ENCODE measurements at regions not wholly inside any gene's neighbourhood (a gene's known extent, or its start where the extent isn't known, plus 50 kb on each side); places are given as distances from the start of the nearest gene placed in this dataset.

DNA sequence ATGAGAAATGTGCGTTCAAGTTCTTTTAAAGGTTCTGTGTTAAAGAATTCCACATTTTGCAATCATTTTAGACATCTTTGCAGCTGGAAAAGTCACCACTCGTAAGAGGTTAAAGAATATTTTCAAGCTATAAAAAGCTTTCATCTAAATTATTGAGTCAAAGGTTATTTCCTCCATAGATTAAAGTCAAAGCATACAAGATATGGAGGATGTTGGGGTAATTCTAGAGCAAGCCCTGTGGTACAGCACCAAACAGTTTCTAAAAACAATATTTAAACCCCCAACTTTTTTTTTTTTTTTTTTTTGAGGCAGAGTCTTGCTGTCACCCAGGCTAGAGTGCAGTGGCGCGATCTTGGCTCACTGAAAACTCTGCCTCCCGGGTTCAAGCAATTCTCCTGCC lies 1299.8 kb upstream of the TMEM132C start:
- TF ChIP-seq, protein P1, sequence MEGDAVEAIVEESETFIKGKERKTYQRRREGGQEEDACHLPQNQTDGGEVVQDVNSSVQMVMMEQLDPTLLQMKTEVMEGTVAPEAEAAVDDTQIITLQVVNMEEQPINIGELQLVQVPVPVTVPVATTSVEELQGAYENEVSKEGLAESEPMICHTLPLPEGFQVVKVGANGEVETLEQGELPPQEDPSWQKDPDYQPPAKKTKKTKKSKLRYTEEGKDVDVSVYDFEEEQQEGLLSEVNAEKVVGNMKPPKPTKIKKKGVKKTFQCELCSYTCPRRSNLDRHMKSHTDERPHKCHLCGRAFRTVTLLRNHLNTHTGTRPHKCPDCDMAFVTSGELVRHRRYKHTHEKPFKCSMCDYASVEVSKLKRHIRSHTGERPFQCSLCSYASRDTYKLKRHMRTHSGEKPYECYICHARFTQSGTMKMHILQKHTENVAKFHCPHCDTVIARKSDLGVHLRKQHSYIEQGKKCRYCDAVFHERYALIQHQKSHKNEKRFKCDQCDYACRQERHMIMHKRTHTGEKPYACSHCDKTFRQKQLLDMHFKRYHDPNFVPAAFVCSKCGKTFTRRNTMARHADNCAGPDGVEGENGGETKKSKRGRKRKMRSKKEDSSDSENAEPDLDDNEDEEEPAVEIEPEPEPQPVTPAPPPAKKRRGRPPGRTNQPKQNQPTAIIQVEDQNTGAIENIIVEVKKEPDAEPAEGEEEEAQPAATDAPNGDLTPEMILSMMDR (IDR thresholded peaks at IDR 0.05; ENCODE audit: insufficient read depth, low read length, poor library complexity, severe bottlenecking): no peak
- TF ChIP-seq EZH2phosphoT487 (conservative IDR thresholded peaks at IDR 0.05; ENCODE audit: low read length): no peak
